CD14-positive monocyte (primary cell): ENCODE measurements at regions not wholly inside any gene's neighbourhood (a gene's known extent, or its start where the extent isn't known, plus 50 kb on each side); places are given as distances from the start of the nearest gene placed in this dataset.

ENCODE experiments used
- DNase-seq, 3 donors: peaks; one replicate each; pipeline ENCODE4 v3.0.0-alpha.2; 2011 to 2022
- H2AFZ ChIP-seq: 2 replicates; pipeline ENCODE4 v1.6.0; 2012; ENCODE audit warnings: mild to moderate bottlenecking, low read depth, low read length, inconsistent platforms; ENCODE audit not compliant: insufficient read depth, poor library complexity, severe bottlenecking
- H3K27ac ChIP-seq, 2 donors: 1 replicate in 1 of 2; 2 replicates in 1 of 2; pipeline ENCODE4 v1.5.1; 2012 to 2013; ENCODE audit warnings: low read length in 2 of 2, control low read depth in 1 of 2, inconsistent platforms in 1 of 2, low read depth in 1 of 2, mild to moderate bottlenecking in 1 of 2
- H3K27me3 ChIP-seq, 2 donors: one replicate each; pipeline versions ENCODE4 v1.6.0 to v1.6.1; 2011 to 2013; ENCODE audit warnings: low read length in 2 of 2; ENCODE audit not compliant: control insufficient read depth in 2 of 2, insufficient read depth in 2 of 2
- H3K36me3 ChIP-seq, 2 donors: replicated peaks in 1 of 2; 1 replicate in 1 of 2; 2 replicates in 1 of 2; pipeline versions ENCODE4 v1.5.1 to v1.6.1; 2012 to 2013; ENCODE audit warnings: low read length in 2 of 2, control low read depth in 1 of 2, inconsistent platforms in 1 of 2, mild to moderate bottlenecking in 1 of 2; ENCODE audit not compliant: insufficient read depth in 2 of 2, control insufficient read depth in 1 of 2
- H3K4me1 ChIP-seq, 2 donors: 1 replicate in 1 of 2; 2 replicates in 1 of 2; pipeline versions ENCODE4 v1.5.1 to v1.6.1; 2012 to 2013; ENCODE audit warnings: low read length in 2 of 2, control low read depth in 1 of 2, inconsistent platforms in 1 of 2, mild to moderate bottlenecking in 1 of 2, moderate library complexity in 1 of 2; ENCODE audit not compliant: insufficient read depth in 2 of 2, control insufficient read depth in 1 of 2
- H3K4me2 ChIP-seq: replicated peaks from 2 replicates; pipeline ENCODE3; 2012; ENCODE audit warnings: low read length, moderate library complexity, mild to moderate bottlenecking; ENCODE audit not compliant: poor library complexity, severe bottlenecking; ENCODE audit errors: extremely low read depth
- H3K4me3 ChIP-seq, 3 experiments: fragments of 200-600 bp in 1 of 3; sonication (generic) in 1 of 3; replicated peaks in 1 of 3; 1 replicate in 2 of 3; 2 replicates in 1 of 3; pipeline ENCODE4 v1.5.1; 2011 to 2013; ENCODE audit warnings: low read length in 3 of 3, mild to moderate bottlenecking in 3 of 3, control low read depth in 2 of 3, low read depth in 2 of 3, inconsistent platforms in 1 of 3, moderate library complexity in 1 of 3
- H3K79me2 ChIP-seq: 2 replicates; pipeline ENCODE4 v1.6.0; 2012; ENCODE audit warnings: mild to moderate bottlenecking, control low read depth, inconsistent platforms, low read length, moderate library complexity; ENCODE audit not compliant: insufficient read depth
- H3K9ac ChIP-seq: 2 replicates; pipeline ENCODE4 v1.6.0; 2017; ENCODE audit warnings: low read length, mild to moderate bottlenecking; ENCODE audit not compliant: insufficient read depth, poor library complexity, severe bottlenecking
- H3K9me3 ChIP-seq, 2 donors: replicated peaks in 1 of 2; 1 replicate in 1 of 2; 2 replicates in 1 of 2; pipeline versions ENCODE4 v1.5.1 to v1.6.1; 2012 to 2013; ENCODE audit warnings: low read length in 2 of 2, control low read depth in 1 of 2; ENCODE audit not compliant: control insufficient read depth in 1 of 2, insufficient read depth in 1 of 2
- H4K20me1 ChIP-seq: 2 replicates; pipeline ENCODE4 v1.6.0; 2012; ENCODE audit warnings: mild to moderate bottlenecking, low read length, control low read depth, moderate library complexity; ENCODE audit not compliant: insufficient read depth
- H3K27ac Mint-ChIP-seq, 7 donors: one replicate each; pipeline ENCODE4 v1.8.0; 2020; ENCODE audit warnings: mild to moderate bottlenecking in 7 of 7, mixed read lengths in 7 of 7, moderate library complexity in 6 of 7, inconsistent platforms in 2 of 7
- H3K27me3 Mint-ChIP-seq, 3 donors: one replicate each; pipeline ENCODE4 v1.8.0; 2021 to 2022; ENCODE audit warnings: low read depth in 3 of 3, mild to moderate bottlenecking in 3 of 3, mixed read lengths in 3 of 3, moderate library complexity in 3 of 3, inconsistent platforms in 1 of 3
- H3K36me3 Mint-ChIP-seq, 2 donors: one replicate each; pipeline ENCODE4 v1.8.0; 2020; ENCODE audit warnings: mixed read lengths in 2 of 2, inconsistent platforms in 1 of 2, mild to moderate bottlenecking in 1 of 2
- H3K4me1 Mint-ChIP-seq: one replicate; pipeline ENCODE4 v1.8.0; 2020; ENCODE audit warnings: mild to moderate bottlenecking, mixed read lengths
- H3K4me3 Mint-ChIP-seq, 2 donors: one replicate each; pipeline ENCODE4 v1.8.0; 2020; ENCODE audit warnings: mild to moderate bottlenecking in 2 of 2, mixed read lengths in 2 of 2, moderate library complexity in 1 of 2
- H3K9me3 Mint-ChIP-seq, 7 donors: one replicate each; pipeline ENCODE4 v1.8.0; 2020 to 2022; ENCODE audit warnings: mixed read lengths in 7 of 7, mild to moderate bottlenecking in 6 of 7, moderate library complexity in 6 of 7, inconsistent platforms in 2 of 7
- CTCF ChIP-seq: fragments of 200-600 bp; IDR thresholded peaks from one replicate; pipeline ENCODE4 v1.8.0; 2022; ENCODE audit warnings: antibody characterized with exemption, mild to moderate bottlenecking
- WGBS: methylation state at CpG from one replicate; pipeline ENCODE4 v1.1.5; 2013; ENCODE audit warnings: missing lambda C conversion rate; ENCODE audit not compliant: insufficient coverage; 5-methylcytosine and 5-hydroxymethylcytosine counted together
- intact Hi-C, 2 donors: fragments of 100-400 bp; cut with micrococcal nuclease; formaldehyde crosslinking; loops; one replicate each; pipeline versions ENCODE4 v1.15.0 to v1.15.1; 2023

- Mint-ChIP-seq H3K36me3 (no peaks in the 10 kb centered on the region), H3K4me1 (no peaks in the 10 kb centered on the region), H3K27ac (no peak overlapping the region), H3K4me3 (no peak overlapping the region), H3K27me3 (no peaks in the 10 kb centered on the region), H3K9me3 (peaks cover 0 to 5% (median 2%) of the 10 kb centered on the region in 7 donors)
- no peak for DNase-seq
- no peak for TF ChIP-seq CTCF
- 65% methylated on average over 5 of the region's 10 CpGs for WGBS
- no peaks in the 10 kb centered on the region for H4K20me1 ChIP-seq
- H3K79me2 ChIP-seq: no peaks in the 10 kb centered on the region
- H3K27ac ChIP-seq: no peak overlapping the region
- intact Hi-C loops: no loop called here
- H3K4me1 ChIP-seq: no peaks in the 10 kb centered on the region
- H3K4me2 ChIP-seq: no peak overlapping the region
- no peak overlapping the region for H3K4me3 ChIP-seq
- peaks cover 0 to 5% of the 10 kb centered on the region in 2 donors for H3K9me3 ChIP-seq
- H3K9ac ChIP-seq: no peak overlapping the region
- H3K27me3 ChIP-seq: no peaks in the 10 kb centered on the region
- H2AFZ ChIP-seq: no peak overlapping the region
- no peaks in the 10 kb centered on the region for H3K36me3 ChIP-seq
These were observed 393.5 kb upstream of the ADARB2 start for GRCh38 chr10:2130705-2131305.

DNA sequence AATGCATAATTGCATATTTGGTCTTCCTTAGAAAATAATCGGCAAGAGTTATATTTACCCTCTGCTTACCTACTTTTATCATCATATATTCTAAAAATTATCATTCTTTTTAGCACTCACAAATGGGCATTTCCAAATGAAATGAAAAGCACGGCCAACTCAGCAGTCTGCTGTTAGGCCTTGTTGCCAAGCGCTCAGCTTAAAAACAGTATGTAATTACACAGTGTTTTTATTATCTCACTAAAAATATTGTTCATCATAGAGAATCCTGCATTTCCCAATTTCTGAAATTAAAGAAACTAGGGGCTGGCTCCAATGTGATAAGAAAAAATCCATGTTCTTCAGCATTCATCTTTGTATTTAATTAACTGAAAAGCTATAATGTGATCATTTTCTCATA is 391.7 kb upstream of the ADARB2 start:
- H3K27ac Mint-ChIP-seq: no peak overlapping the region
- Histone ChIP-seq H4K20me1 (no peaks in the 10 kb centered on the region), H3K27ac (no peak overlapping the region), H3K36me3 (no peaks in the 10 kb centered on the region), H3K79me2 (no peaks in the 10 kb centered on the region), H2AFZ (no peak overlapping the region), H3K4me2 (no peak overlapping the region), H3K4me3 (no peak overlapping the region), H3K9me3 (peaks cover 0 to 5% of the 10 kb centered on the region in 2 donors), H3K4me1 (no peaks in the 10 kb centered on the region), H3K9ac (no peak overlapping the region), H3K27me3 (no peaks in the 10 kb centered on the region)
- H3K27me3 Mint-ChIP-seq: no peaks in the 10 kb centered on the region
- H3K4me1 Mint-ChIP-seq: no peaks in the 10 kb centered on the region
- TF ChIP-seq CTCF: no peak
- no peaks in the 10 kb centered on the region for H3K36me3 Mint-ChIP-seq
- intact Hi-C loops: no loop called here
- DNase-seq: no peak
- H3K4me3 Mint-ChIP-seq: no peak overlapping the region
- peaks cover 0 to 5% (median 2%) of the 10 kb centered on the region in 7 donors for H3K9me3 Mint-ChIP-seq
- WGBS: 100% methylated on average over 1 of the region's 3 CpGs
